KG1 (cell line): ENCODE measurements at regions not wholly inside any gene's neighbourhood (a gene's known extent, or its start where the extent isn't known, plus 50 kb on each side); places are given as distances from the start of the nearest gene placed in this dataset.
"Not testable (repeated sequence)": the region's sequence is repeated elsewhere in the genome, so short reads cannot be mapped to it uniquely, and the experiment has no call there.

ENCODE experiments used
- DNase-seq: peaks from one replicate; lab custom pipeline; 2025; lab: John Stamatoyannopoulos, UW

DNA sequence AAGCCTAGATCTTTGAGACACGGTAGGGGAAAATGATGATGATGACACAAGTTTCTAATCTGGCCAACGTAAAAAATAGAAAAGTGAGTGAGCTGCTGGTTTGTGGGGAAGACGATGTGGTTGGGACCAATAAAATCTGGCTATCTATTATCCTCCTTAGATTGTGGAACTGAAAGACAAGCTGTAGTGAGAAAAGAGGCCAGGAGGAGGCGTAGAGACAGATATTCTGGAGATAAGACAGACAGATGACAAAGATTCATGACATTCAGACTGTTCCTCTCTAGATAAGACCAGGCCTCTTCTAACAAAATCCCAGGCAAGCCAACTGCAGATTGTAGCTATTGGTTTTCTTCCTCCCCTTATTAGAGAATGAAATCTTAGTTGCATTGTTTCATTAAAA is 376.3 kb upstream of the UBE2E3 start:
- DNase-seq: no peak

DNA sequence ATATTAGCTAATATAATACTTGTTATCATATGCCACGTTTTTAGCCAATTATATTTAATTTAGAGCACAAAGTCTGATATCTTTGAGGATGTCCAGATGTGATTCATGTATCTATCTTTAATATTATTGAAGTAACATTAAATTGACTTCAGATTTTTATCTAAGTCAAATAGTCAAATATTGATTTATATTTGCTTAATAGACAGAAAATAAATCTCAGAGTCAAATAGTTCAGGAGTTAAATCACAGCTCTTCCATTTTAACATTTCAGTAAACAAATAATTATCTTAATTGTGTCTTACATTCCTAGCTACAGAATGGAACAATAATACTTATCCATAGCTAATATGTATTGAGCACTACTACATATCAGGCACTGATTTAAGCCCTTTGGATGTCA is 379.4 kb upstream of the UBE2E3 start:
- no peak for DNase-seq

DNA sequence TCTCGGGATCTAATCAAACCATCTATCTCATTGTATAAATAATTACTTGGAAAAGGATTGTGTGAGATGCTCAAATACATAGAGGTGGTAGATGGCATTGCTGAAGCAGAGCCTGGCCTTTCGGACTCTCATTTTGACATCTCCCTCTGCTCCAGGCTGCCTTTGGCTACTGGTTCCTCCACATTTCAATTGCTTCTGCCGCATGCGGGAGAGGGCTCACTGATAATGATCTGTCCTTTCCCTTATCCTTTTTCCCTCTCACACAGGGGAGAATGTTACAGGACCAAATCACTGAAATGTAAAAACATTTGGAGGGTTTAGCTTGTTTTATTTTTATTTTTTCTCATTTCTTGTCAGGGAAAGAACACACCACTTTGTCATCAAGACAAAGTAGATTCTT is 380.6 kb upstream of the UBE2E3 start:
- no peak for DNase-seq

DNA sequence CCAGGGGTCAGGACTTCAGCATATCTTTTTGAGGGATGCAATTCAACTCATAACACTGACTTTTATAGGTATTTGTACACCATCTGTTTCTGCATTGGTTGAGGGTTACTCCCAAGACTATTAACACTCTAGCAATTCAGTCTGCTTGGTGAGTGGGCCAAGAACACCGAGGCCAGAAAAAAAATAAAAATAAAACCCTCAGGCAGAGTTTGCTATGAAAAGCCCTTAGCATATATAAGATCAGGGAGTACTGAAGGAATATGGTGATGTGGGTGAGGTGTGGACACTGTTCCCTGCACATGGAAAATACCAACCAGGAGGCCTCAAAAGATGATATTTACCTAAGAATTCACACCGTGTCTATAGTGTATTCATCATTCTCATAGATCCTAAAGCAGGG is 383.2 kb upstream of the UBE2E3 start:
- DNase-seq: no peak

DNA sequence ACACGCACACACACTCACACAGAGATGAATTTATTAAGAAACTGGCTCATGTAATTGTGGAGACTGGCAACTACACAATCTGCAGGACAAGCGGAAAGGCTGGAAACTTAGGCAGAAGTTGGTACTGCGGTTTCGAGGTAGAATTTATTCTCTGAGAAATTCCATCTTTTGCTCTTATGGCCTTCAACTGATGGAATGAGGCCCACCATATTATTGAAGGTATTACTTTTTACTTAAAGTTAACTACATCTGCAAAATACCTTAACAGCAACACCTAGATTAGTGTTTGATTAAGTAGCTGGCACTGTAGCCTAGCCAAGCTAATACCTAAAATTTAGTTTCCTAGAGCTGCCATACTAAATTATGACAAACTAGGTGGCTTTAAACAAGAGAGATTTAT is 384.0 kb upstream of the UBE2E3 start:
- DNase-seq: no peak

DNA sequence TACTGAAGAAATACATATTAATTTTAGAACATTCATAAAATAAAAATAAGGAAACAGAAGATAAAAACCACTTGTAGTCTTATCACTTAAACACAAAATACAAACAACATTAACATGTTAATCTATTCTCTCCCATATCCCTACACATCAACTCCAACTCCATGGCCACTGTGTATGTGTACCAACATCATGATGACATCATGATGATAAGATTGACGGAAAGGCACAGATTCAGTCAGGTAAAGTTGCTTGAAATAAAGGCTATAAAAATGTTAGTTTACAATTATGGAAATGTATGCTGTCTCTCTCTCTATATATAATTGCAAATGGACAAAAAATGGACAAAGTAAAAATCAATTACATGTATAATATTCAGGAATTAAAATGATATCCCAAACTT is 388.5 kb upstream of the UBE2E3 start:
- no peak for DNase-seq

DNA sequence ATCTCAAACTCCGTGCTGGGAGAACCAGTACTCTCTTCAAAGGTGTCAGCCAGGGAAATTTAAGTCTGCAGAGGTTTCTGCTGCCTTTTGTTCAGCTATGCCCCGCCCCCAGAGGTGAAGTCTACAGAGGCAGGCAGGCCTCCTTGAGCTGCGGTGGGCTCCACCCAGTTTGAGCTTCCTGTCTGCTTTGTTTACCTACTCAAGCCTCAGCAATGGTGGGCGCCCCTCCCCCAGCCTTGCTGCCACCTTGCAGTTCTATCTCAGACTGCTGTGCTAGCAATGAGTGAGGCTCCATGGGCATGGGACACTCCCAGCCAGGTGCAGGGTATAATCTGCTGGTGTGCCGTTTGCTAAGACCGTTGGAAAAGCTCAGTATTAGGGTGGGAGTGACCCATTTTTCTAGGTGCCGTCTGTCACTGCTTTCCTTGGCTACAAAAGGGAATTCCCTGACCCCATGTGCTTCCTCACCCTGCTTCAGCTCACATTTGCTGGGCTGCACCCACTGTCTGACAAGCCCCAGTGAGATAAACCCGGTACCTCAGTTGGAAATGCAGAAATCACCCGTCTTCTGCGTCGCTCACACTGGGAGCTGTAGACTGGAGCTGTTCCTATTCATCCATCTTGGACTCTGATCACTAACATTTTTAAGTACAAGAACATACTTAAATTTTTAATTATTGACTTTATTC is 389.2 kb upstream of the UBE2E3 start:
- not testable (repeated sequence) for DNase-seq

DNA sequence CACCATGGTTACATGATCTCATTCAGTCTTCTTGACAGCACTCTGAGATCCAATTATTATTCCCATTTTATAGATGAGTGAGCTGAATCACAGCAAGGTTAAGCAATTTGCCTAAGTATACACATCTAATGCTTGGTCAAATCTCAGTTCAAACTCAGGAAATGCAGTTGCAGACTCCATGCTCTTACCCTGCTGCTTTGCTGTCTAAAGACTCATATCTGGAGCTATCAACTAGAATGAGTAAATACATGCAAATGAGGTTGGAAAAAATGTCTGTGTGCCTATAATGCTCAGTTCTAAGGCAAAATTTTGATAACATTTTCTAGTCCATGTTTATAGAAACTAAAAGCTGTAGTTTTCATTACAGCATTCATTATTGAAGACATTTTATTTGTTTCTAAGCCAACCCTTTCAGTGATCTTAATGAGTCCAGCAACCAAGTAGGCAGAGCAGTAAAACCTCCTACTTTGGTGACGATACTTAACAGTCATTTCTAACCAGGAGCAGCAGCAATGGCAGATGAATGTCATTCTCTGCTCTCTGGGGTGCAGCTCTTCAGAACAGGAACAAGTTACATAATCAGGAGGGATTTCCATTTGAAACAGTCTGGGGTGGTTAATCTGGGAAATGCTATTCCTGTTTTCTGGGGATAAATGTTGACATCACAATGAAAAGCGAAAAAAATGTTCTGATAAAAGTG is 396.8 kb upstream of the UBE2E3 start:
- no peak for DNase-seq

DNA sequence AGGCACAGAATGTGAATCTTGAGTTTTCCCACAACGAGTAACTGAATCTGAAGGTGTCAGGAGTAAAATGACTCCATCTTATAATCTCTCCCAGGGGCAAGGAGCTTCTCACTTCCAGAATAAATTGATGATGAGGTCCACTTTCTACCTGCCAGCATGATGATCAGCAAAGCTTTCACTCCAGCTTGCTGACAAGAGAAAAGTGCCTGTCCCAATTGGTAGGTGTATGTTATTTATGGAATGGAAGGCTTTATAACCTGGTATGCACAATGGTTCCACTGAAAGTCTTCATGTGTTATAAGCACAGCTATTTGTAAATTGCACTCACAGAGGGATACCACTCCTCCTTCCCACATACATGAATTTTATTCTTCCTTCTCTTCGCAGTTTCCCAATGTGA is 401.0 kb upstream of the UBE2E3 start:
- no peak for DNase-seq

DNA sequence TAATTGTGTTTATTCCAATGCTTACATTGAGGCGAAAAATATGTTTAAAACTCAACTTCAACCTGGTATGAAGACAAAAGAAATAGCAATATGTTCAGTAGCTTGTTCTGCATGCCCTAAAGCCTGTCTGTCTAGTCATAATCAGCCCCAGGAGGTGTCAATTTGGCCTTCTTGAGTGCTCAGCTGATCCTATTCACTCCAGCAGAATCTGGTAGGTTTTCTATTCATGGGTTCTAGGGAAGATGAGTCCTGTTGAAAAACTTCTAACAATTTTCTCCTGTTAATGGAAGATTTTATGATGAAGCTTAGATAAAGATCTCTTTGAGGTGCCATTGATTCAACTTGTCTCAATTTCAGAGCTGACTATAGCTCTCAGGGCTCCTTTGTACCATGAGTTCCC is 402.0 kb upstream of the UBE2E3 start:
- DNase-seq: no peak

DNA sequence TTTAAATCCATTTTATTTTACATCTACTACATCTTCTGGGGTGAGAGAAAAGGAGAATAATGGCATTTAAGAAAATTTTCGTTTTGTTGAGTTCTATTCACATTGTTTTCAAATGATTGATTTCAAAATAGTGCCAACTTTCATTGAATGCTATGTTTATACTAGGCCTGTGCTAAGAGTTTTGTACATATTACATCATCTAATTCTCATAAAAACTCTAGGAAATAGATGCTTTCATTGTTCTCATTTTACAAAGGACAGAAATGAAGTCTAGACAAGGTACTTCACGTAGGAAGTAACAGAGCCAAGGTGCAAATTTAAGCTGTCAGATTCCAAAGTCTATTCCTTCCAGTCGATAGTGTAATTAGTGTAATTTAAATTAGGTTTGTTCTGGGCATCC is 402.8 kb upstream of the UBE2E3 start:
- DNase-seq: no peak

DNA sequence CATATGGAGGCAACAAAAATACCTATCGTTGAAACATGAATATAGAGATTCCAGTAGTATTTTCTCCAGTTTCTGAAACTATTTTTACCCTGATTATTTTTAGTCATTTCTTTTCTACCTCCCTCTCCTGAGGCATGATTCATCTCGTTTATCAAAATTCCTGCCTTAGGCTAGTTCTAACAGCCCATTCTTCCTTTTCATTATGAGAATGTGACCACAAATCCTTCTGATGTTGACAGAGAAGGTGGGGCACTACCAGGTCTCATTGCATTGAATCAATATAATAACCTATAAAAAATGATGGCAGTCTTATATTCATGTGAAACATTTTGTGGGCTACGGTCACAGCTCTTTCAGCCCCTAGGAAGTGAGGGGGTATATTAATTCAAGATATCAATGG is 406.5 kb upstream of the UBE2E3 start:
- no peak for DNase-seq

DNA sequence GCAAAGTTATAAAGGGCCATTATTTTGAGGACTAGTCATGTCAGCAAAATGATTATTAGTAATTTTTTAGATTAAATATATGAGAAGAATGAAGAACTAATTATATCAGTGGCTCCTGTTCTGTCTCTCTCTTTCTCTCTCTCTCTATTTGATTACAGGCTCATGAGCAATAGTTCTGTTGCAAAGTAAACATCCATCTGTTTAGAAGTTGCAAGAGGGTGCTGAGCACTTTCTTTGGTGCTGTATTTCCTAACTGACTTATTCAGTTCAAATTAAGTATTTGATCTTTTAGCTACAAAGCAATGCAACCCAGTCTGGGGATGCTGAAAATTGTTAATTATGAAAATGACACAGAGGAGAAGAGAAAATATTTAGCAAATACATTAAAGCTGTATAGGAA is 408.1 kb upstream of the UBE2E3 start:
- DNase-seq: no peak

DNA sequence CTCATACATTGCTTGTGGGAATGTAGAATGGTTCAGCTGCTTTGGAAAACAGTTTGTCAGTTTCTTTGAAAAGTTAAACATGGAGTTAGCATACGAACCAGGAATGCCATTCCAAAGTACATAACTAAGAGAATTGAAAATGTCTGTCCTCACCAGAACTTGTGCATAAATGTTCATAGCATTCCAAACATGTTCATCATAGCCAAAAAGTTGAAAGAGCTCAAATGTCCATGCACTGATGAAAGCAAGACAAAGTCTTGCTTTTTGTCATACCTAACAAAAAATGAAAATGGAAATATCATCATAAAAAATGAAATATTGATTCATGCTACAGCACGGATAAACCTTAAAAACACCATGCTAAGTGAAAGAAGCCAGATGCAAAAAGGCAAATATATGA is 408.8 kb upstream of the UBE2E3 start:
- DNase-seq: no peak

DNA sequence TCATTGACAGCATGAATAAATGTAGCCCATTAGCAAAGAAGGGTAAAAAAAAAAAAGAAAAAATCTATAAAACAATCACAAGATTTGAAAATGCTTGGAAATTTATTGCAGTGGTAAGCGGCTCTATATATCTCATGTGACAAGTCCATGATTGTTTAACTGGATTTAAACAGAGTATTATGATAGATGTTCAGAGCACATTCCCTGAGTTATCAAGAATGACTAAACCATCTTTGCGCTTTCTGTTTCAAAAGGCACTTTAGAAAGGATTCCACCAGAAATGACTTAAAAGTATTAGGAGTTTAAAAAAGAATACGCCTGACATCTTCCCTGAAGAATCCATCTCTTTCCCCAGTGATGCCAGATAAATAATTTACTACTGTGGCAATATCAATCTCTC is 409.5 kb upstream of the UBE2E3 start:
- no peak for DNase-seq

DNA sequence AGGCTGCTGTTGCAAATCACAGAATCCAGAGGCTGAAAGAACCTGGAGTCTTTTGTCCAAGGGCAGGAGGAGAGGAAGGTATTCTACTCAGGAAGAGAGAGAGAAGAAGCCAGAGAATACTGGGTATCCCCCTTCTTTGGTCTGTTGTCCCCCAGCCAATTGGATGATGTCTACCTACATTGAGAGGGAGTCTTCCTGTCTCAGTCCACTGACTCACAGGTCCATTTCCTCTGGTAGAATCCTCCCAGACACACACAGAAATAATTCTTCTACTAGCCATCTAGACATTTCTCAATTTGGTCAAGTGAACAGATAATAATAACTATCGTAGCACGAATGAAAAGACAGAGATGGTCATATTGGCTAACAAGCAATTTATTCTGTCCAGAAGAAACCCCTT is 416.4 kb upstream of the UBE2E3 start:
- DNase-seq: no peak

DNA sequence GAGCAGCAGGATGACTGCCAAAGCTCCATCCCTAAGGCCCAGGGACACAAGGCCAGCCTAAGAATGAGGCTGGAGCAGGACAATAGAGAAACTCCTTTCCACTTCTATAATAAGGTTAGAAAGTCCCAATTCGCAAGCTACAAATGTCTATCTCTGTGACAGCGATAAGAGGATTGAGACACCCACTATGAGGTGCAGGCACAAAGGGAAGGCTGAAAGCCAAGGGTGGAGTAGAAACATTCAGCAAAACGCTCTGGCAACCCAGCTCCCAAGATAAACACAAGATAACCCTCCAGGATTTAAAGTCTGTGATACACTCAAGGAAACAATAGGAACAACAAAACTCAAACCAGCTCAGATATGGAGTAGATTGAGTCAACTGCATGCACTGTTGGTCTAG is 418.0 kb upstream of the UBE2E3 start:
- DNase-seq: no peak

DNA sequence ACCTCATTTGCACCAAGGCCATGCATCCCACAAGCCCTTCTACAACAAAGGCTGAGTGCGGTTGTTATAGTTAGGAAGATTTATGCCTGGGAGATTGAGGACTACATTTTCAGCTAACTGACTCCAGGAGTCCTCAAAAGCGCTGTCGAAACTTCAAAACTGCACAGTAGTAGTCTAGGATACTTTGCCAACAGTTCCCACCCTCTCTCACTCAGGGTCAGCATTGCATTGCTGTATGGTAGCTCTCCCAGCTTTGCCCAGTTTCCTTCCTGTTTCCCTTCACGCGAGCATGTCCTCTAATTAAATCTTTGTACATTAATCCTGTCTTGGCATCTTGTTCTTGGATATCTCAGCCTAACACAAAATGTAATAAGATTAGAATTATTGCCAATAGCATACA is 420.6 kb upstream of the UBE2E3 start:
- no peak for DNase-seq

DNA sequence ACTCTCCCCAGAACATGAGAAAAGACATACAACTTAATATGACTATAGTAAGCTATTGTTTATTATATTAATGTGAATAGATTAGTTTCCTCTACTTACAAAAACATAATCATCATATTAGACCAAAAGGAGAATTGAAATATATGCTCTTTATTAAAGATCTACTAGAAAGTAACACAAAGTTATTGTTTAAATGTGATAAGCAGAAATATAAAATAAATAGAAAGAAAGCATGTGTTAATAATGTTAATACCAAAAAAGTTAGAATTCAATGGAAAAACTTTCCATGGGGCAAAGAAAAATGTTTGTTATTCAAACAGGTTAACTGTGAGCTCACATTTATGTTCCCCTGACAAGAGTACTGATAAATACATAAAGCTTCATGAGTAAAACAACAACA is 421.4 kb upstream of the UBE2E3 start:
- no peak for DNase-seq

DNA sequence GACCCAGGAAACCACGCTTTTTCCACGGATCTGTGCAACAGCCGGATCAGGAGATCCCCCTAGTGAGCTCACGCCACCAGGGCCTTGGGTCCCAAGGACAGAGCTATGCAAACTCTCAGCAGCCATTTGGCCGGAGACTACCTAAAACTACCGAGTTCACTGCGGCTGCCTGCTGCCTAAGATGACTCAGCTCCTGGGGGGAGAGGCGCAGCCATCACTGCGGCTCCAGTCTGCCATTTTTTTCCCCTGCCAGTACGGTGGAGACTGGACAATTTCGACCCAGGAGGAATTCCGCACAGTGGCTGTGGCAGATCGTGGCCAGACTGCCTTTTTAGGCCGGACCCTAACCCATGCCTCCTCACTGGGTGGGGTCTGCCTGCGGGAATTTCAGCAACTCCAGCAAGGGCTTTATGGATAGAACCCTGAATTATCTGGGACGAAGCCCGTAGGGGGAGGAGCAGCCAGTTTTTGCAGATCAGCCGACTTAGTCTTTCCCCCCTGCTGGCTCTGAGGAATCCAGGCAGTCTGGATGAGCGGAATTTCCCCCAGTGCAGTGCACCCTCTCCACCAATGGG is 424.9 kb upstream of the UBE2E3 start:
- DNase-seq: no peak

DNA sequence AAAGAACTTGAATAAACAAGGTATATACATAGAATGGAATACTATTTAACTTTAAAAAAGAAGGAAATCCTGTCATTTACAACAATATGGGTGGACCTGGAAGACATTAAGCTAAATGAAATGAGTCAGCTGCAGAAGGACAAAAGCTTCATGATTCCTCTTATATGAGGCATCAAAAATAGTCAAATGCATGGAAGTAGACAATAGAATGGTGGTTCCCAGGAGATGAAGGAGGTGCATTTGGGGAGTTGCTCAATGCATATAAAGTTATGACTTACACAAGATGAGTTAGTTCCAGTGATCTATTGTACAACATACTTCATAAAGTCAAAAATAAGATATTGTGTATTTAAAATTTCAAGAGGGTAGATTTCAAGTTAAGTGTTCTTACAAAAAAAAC is 426.1 kb upstream of the UBE2E3 start:
- DNase-seq: no peak

DNA sequence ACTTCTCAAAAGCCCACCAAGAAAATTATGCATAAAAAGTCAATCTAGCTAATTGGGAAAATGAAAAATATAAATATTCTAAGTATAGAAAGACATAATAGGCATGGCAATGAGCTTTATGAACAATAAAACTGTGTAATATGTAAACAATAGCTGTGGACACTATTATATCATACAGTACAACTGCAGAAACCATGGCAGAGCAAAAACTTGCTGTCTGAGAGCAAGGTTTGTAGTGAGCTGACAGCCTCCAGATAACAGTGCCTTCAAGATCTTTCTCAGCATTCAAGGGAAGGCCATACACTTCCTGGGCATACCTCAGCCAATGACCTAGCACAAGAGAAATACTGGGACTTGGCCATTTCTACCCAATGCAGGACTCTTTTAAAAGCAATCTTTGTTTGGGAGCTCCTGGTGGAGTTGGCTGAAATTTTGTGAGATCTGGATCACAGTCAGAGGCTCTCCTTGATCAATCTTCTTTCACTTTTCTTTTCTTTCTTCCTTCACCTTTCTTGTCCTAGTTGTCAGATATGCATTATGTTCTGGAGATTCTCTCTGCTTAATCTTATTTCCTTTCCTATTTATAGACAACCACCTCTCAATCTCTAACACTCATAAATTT is 427.2 kb upstream of the UBE2E3 start:
- no peak for DNase-seq

DNA sequence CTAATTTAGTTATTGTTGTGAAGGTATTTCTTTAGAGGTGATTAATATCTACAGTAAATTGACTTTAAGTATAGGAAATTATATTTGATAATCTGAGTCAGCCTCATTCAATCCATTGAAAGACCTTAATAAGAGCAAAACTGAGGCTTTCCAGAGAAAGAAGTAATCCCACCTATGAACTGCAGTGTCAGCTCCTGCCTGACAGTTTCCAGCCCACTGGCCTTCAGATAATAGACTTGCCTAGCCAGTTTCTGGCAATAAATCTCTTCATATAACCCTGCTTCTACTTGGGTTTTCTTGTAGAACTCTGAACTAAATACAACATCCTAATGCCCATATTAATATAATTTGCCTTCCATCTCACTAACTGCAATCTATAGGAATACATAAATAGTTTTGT is 437.9 kb upstream of the UBE2E3 start:
- no peak for DNase-seq
